MCF 10A (cell line): ENCODE measurements at regions not wholly inside any gene's neighbourhood (a gene's known extent, or its start where the extent isn't known, plus 50 kb on each side); places are given as distances from the start of the nearest gene placed in this dataset.

ENCODE experiments used
- BruUV-seq: library from RNA; stranded (reverse); fragments of 400-500 nt; replicated peaks from 2 replicates; lab custom pipeline; 2021; lab: Mats Ljungman, UMichigan
- CTCF ChIA-PET: fragments of 300-600 bp; sonication (Branson Sonifier 250); formaldehyde crosslinking; extraction: SDS; loops from one replicate; lab custom pipeline; 2021; ENCODE audit warnings: antibody characterized with exemption, inconsistent platforms; lab: Yijun Ruan, JAX
- POLR2A ChIA-PET: fragments of 300-600, 350-650 bp; sonication (Branson Sonifier 250); formaldehyde crosslinking; extraction: SDS; loops from one replicate; lab custom pipeline; 2020; ENCODE audit warnings: antibody characterized with exemption, inconsistent platforms; lab: Yijun Ruan, JAX
- DNase-seq: peaks from one replicate; pipeline ENCODE4 v3.0.0-alpha.2; 2018; ENCODE audit not compliant: unreplicated experiment
- H3K27ac Mint-ChIP-seq: one replicate; pipeline ENCODE4 v1.8.0; 2022; ENCODE audit warnings: mild to moderate bottlenecking, low read depth, mixed read lengths; ENCODE audit not compliant: unreplicated experiment
- H3K27me3 Mint-ChIP-seq: one replicate; pipeline ENCODE4 v1.8.0; 2022; ENCODE audit warnings: mixed read lengths; ENCODE audit not compliant: insufficient read depth, unreplicated experiment
- H3K36me3 Mint-ChIP-seq: one replicate; pipeline ENCODE4 v1.8.0; 2022; ENCODE audit warnings: mild to moderate bottlenecking, moderate library complexity, mixed read lengths; ENCODE audit not compliant: insufficient read depth, unreplicated experiment
- H3K4me1 Mint-ChIP-seq: one replicate; pipeline ENCODE4 v1.8.0; 2022; ENCODE audit warnings: mixed read lengths; ENCODE audit not compliant: insufficient read depth, unreplicated experiment
- H3K4me3 Mint-ChIP-seq: one replicate; pipeline ENCODE4 v1.8.0; 2022; ENCODE audit warnings: mild to moderate bottlenecking, moderate library complexity, mixed read lengths; ENCODE audit not compliant: unreplicated experiment
- H3K9me3 Mint-ChIP-seq: one replicate; pipeline ENCODE4 v1.8.0; 2022; ENCODE audit warnings: mixed read lengths; ENCODE audit not compliant: unreplicated experiment
- CTCF ChIP-seq: fragments of 200-600 bp; IDR thresholded peaks from one replicate; pipeline ENCODE4 v1.8.0; 2022; ENCODE audit warnings: antibody characterized with exemption, mild to moderate bottlenecking; ENCODE audit not compliant: unreplicated experiment
- intact Hi-C: fragments of 100-400 bp; cut with micrococcal nuclease; formaldehyde crosslinking; loops from 2 replicates; pipeline ENCODE4 v1.14.1; 2022

DNA sequence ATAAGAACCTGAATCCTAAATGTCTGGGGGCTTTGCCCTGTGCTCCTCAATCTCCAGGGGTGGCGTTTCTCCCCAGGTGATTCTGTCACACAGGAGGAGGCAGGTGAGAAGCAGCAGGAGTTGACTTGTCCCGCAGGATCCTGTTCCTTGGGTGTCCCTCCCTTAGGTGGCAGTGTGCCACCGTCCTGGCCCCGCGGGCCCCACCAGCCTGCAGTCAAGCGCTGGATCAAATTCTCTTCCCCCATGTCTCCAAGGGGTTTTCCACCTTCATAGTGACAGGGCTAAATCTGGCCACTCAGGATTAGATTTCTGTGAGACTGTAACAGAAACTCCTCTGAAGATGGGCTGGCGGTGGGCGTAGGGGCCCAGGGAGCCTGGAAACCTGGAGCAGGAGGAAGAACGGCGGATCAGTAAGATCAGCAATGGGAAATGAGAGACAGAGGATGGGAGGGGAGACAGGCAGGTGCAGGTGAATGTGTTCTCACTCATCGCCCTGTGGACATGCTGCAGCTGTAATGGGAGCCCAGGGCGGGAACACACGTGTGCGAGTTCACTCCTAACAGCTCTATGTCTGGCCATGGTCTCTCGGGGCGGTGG is 329.2 kb upstream of the COBL start:
- intact Hi-C loops: no loop called here
- ChIA-PET POLR2A (no interaction called here), CTCF (interaction anchor here (0.6 kb wide), 1 partner anchor 18 kb away, joined by 3 read pairs; no protein-coding TSS in a partner anchor)
- Mint-ChIP-seq H3K27ac (no peak overlapping the region), H3K27me3 (peaks cover 92% of the 10 kb centered on the region), H3K4me3 (no peak overlapping the region), H3K4me1 (no peaks in the 10 kb centered on the region), H3K36me3 (no peaks in the 10 kb centered on the region), H3K9me3 (no peaks in the 10 kb centered on the region)
- no peak for TF ChIP-seq CTCF
- BruUV-seq: no TSS peak
- DNase-seq: no peak

- intact Hi-C loops: no loop called here
- H3K9me3 Mint-ChIP-seq: no peaks in the 10 kb centered on the region
- no peak overlapping the region for H3K27ac Mint-ChIP-seq
- DNase-seq: no peak
- ChIA-PET POLR2A (no interaction called here), CTCF (interaction anchor here (0.6 to 1.1 kb wide), 3 partner anchors 9 to 214 kb away, joined by 3 read pairs; no protein-coding TSS in a partner anchor)
- H3K4me3 Mint-ChIP-seq: no peak overlapping the region
- no peak for TF ChIP-seq CTCF
- H3K36me3 Mint-ChIP-seq: no peaks in the 10 kb centered on the region
- BruUV-seq: no TSS peak
- peaks cover 92% of the 10 kb centered on the region for H3K27me3 Mint-ChIP-seq
- no peaks in the 10 kb centered on the region for H3K4me1 Mint-ChIP-seq
Measured at GRCh38 chr7:51645255-51645654, 328.6 kb upstream of the COBL start.

GRCh38 chr7:51644216-51644615 is 327.6 kb upstream of the COBL start:
- intact Hi-C loops: no loop called here
- BruUV-seq: no TSS peak
- TF ChIP-seq CTCF: no peak
- no peak overlapping the region for H3K4me3 Mint-ChIP-seq
- ChIA-PET POLR2A (no interaction called here), CTCF (interaction anchor here (0.5 to 1.1 kb wide), 3 partner anchors 10 to 213 kb away, joined by 3 read pairs; no protein-coding TSS in a partner anchor)
- peaks cover 91% of the 10 kb centered on the region for H3K27me3 Mint-ChIP-seq
- H3K4me1 Mint-ChIP-seq: no peaks in the 10 kb centered on the region
- no peak for DNase-seq
- no peaks in the 10 kb centered on the region for H3K9me3 Mint-ChIP-seq
- no peaks in the 10 kb centered on the region for H3K36me3 Mint-ChIP-seq
- no peak overlapping the region for H3K27ac Mint-ChIP-seq

GRCh38 chr7:51640841-51641240 is 324.2 kb upstream of the COBL start:
- ChIA-PET POLR2A (no interaction called here), CTCF (no interaction called here)
- Mint-ChIP-seq H3K27me3 (peaks cover 92% of the 10 kb centered on the region), H3K4me1 (no peaks in the 10 kb centered on the region), H3K4me3 (no peak overlapping the region), H3K36me3 (no peaks in the 10 kb centered on the region), H3K9me3 (no peaks in the 10 kb centered on the region), H3K27ac (no peak overlapping the region)
- intact Hi-C loops: no loop called here
- BruUV-seq: no TSS peak
- no peak for TF ChIP-seq CTCF
- no peak for DNase-seq
